H1 (cell line): ENCODE measurements at regions not wholly inside any gene's neighbourhood (a gene's known extent, or its start where the extent isn't known, plus 50 kb on each side); places are given as distances from the start of the nearest gene placed in this dataset.

ENCODE experiments used
- CTCF ChIA-PET: fragments of 300-600 bp; sonication (Branson Sonifier 250); formaldehyde crosslinking; loops from one replicate; lab custom pipeline; 2021; ENCODE audit not compliant: partially characterized antibody; lab: Charles Lee
- POLR2A ChIA-PET: fragments of 300-600 bp; sonication (Branson Sonifier 250); formaldehyde crosslinking; loops from one replicate; lab custom pipeline; 2021; ENCODE audit warnings: inconsistent platforms; ENCODE audit not compliant: partially characterized antibody; lab: Charles Lee
- DNase-seq, 2 experiments: peaks; one replicate each; pipeline versions ENCODE4 v3.0.0 to v3.0.0-alpha.2; 2010 to 2022; ENCODE audit warnings: low spot score in 2 of 2, low read depth in 1 of 2, mixed read lengths in 1 of 2
- FAIRE-seq: peaks from 2 replicates; lab custom pipeline; 2011; peaks lifted over from hg19 to GRCh38; lab: Jason Lieb, UNC
- H2AFZ ChIP-seq: 2 replicates; pipeline ENCODE4 v1.8.1; 2012; ENCODE audit warnings: low read length, inconsistent platforms
- H2AK5ac ChIP-seq: 2 replicates; pipeline ENCODE4 v1.6.1; 2013; ENCODE audit warnings: low read depth, low read length
- H2BK120ac ChIP-seq: replicated peaks from 2 replicates; pipeline ENCODE3; 2013; ENCODE audit warnings: low read depth, low read length, inconsistent platforms
- H2BK12ac ChIP-seq: 2 replicates; pipeline ENCODE4 v1.6.1; 2013; ENCODE audit warnings: low read depth, low read length
- H2BK15ac ChIP-seq: 2 replicates; pipeline ENCODE4 v1.6.1; 2013; ENCODE audit warnings: low read length
- H2BK20ac ChIP-seq: 2 replicates; pipeline ENCODE4 v1.6.1; 2013; ENCODE audit warnings: low read length
- H2BK5ac ChIP-seq: 2 replicates; pipeline ENCODE4 v1.6.1; 2013; ENCODE audit warnings: low read depth, low read length
- H3K14ac ChIP-seq: 2 replicates; pipeline ENCODE4 v1.6.1; 2013; ENCODE audit warnings: inconsistent platforms; ENCODE audit not compliant: insufficient read length
- H3K18ac ChIP-seq: 2 replicates; pipeline ENCODE4 v1.6.1; 2013; ENCODE audit warnings: low read length; ENCODE audit errors: extremely low read depth
- H3K23ac ChIP-seq: 2 replicates; pipeline ENCODE4 v1.6.1; 2013; ENCODE audit warnings: inconsistent platforms; ENCODE audit not compliant: insufficient read length
- H3K23me2 ChIP-seq: 2 replicates; pipeline ENCODE4 v1.6.1; 2013; ENCODE audit warnings: low read depth, low read length
- H3K27ac ChIP-seq: 2 replicates; pipeline ENCODE4 v1.6.1; 2011; ENCODE audit warnings: low read depth, low read length, inconsistent platforms
- H3K27me3 ChIP-seq, 4 experiments: replicated peaks in 1 of 4; 1 replicate in 1 of 4; 2 replicates in 3 of 4; pipeline versions ENCODE4 v1.6.1 to v1.8.1; 2011 to 2013; ENCODE audit warnings: low read length in 3 of 4, mild to moderate bottlenecking in 3 of 4, inconsistent platforms in 2 of 4, mixed read lengths in 2 of 4, moderate library complexity in 1 of 4; ENCODE audit not compliant: control insufficient read depth in 3 of 4, insufficient read depth in 3 of 4; ENCODE audit errors: extremely low read depth in 1 of 4
- H3K36me3 ChIP-seq, 4 experiments: 2 replicates each; pipeline versions ENCODE4 v1.6.1 to v1.8.1; 2011 to 2013; ENCODE audit warnings: mild to moderate bottlenecking in 4 of 4, low read length in 3 of 4, moderate library complexity in 2 of 4, control low read depth in 1 of 4, inconsistent platforms in 1 of 4; ENCODE audit not compliant: insufficient read depth in 4 of 4, control insufficient read depth in 2 of 4
- H3K4ac ChIP-seq: replicated peaks from 2 replicates; pipeline ENCODE3; 2013; ENCODE audit warnings: low read length, low read depth, mixed read lengths, inconsistent platforms; ENCODE audit not compliant: insufficient read length
- H3K4me1 ChIP-seq, 4 experiments: replicated peaks in 1 of 4; 1 replicate in 1 of 4; 2 replicates in 3 of 4; pipeline versions ENCODE4 v1.6.1 to v1.8.1; 2011 to 2013; ENCODE audit warnings: low read length in 3 of 4, inconsistent platforms in 2 of 4, mixed read lengths in 1 of 4; ENCODE audit not compliant: insufficient read depth in 4 of 4, control insufficient read depth in 3 of 4
- H3K4me2 ChIP-seq, 2 experiments: 2 replicates each; pipeline versions ENCODE4 v1.6.1 to v1.8.1; 2011 to 2013; ENCODE audit warnings: low read depth in 2 of 2, low read length in 2 of 2, control low read depth in 1 of 2, inconsistent platforms in 1 of 2, mild to moderate bottlenecking in 1 of 2; ENCODE audit not compliant: insufficient read depth in 1 of 2
- H3K4me3 ChIP-seq, 4 experiments: fragments of 200-600, 300-600 bp in 1 of 4; sonication (generic), shearing (Covaris generic), sonication (Bioruptor Twin) in 1 of 4; 2 replicates each; pipeline versions ENCODE4 v1.5.1 to v1.8.1; 2011 to 2016; ENCODE audit warnings: low read length in 4 of 4, low read depth in 3 of 4, control low read depth in 2 of 4, inconsistent platforms in 2 of 4, mild to moderate bottlenecking in 2 of 4, mixed read lengths in 1 of 4, moderate library complexity in 1 of 4; ENCODE audit not compliant: insufficient read depth in 2 of 4; ENCODE audit errors: extremely low read depth in 1 of 4
- H3K56ac ChIP-seq: replicated peaks from 2 replicates; pipeline ENCODE3; 2013; ENCODE audit warnings: low read depth, mild to moderate bottlenecking, mixed read lengths, low read length, inconsistent platforms; ENCODE audit not compliant: insufficient read length
- H3K79me1 ChIP-seq: 2 replicates; pipeline ENCODE4 v1.6.1; 2013; ENCODE audit warnings: low read depth, low read length, control low read depth
- H3K79me2 ChIP-seq, 2 experiments: 2 replicates each; pipeline versions ENCODE4 v1.6.1 to v1.8.1; 2012 to 2013; ENCODE audit warnings: low read length in 2 of 2, mild to moderate bottlenecking in 2 of 2, inconsistent platforms in 1 of 2; ENCODE audit not compliant: insufficient read depth in 2 of 2, control insufficient read depth in 1 of 2
- H3K9ac ChIP-seq, 4 experiments: replicated peaks in 1 of 4; 1 replicate in 1 of 4; 2 replicates in 3 of 4; pipeline versions ENCODE4 v1.6.1 to v1.8.1; 2011 to 2013; ENCODE audit warnings: low read depth in 3 of 4, low read length in 3 of 4, control low read depth in 2 of 4, mild to moderate bottlenecking in 2 of 4, moderate library complexity in 2 of 4, inconsistent platforms in 1 of 4; ENCODE audit errors: extremely low read depth in 1 of 4
- H3K9me3 ChIP-seq, 2 experiments: 2 replicates each; pipeline versions ENCODE4 v1.6.1 to v1.8.1; 2012 to 2013; ENCODE audit warnings: mild to moderate bottlenecking in 2 of 2, moderate library complexity in 2 of 2, control low read depth in 1 of 2, inconsistent platforms in 1 of 2, low read depth in 1 of 2, low read length in 1 of 2, mixed read lengths in 1 of 2; ENCODE audit not compliant: insufficient read depth in 2 of 2
- H4K20me1 ChIP-seq, 2 experiments: replicated peaks in 1 of 2; 2 replicates each; pipeline versions ENCODE3 to v1.8.1; 2011 to 2013; ENCODE audit warnings: inconsistent platforms in 2 of 2, low read length in 2 of 2, mild to moderate bottlenecking in 1 of 2; ENCODE audit not compliant: insufficient read depth in 2 of 2, control insufficient read depth in 1 of 2
- H4K5ac ChIP-seq: 2 replicates; pipeline ENCODE4 v1.6.1; 2013; ENCODE audit warnings: low read length, low read depth, mixed read lengths, inconsistent platforms; ENCODE audit not compliant: insufficient read length
- H4K8ac ChIP-seq: 2 replicates; pipeline ENCODE4 v1.8.0; 2013; ENCODE audit warnings: mild to moderate bottlenecking, moderate library complexity, low read length, inconsistent platforms; ENCODE audit not compliant: insufficient read depth; ENCODE audit errors: extremely low read depth
- H4K91ac ChIP-seq: replicated peaks from 2 replicates; pipeline ENCODE3; 2013; ENCODE audit warnings: low read length, mixed read lengths, inconsistent platforms; ENCODE audit not compliant: insufficient read length
- CREB1 ChIP-seq: IDR thresholded peaks from 2 replicates; pipeline ENCODE4 v1.6.1; 2012; ENCODE audit warnings: inconsistent platforms
- EP300 ChIP-seq, 2 experiments: IDR thresholded peaks; 1 replicate in 1 of 2; 2 replicates in 1 of 2; pipeline ENCODE4 v1.6.1; 2011 to 2012; ENCODE audit warnings: low read depth in 2 of 2, low read length in 2 of 2, mild to moderate bottlenecking in 2 of 2, borderline replicate concordance in 1 of 2, inconsistent platforms in 1 of 2, moderate library complexity in 1 of 2
- MAFK ChIP-seq: IDR thresholded peaks from 2 replicates; pipeline ENCODE4 v1.6.1; 2012; ENCODE audit warnings: low read depth, mild to moderate bottlenecking, improper control_type of control experiment, low read length
- NRF1 ChIP-seq: IDR thresholded peaks from 2 replicates; pipeline ENCODE4 v1.6.1; 2011; ENCODE audit warnings: mild to moderate bottlenecking, low read depth, low read length, improper control_type of control experiment
- RBBP5 ChIP-seq: IDR thresholded peaks from 2 replicates; pipeline ENCODE4 v1.7.1; 2012; ENCODE audit warnings: low read depth, mild to moderate bottlenecking, inconsistent platforms, low read length, moderate library complexity, borderline replicate concordance
- WGBS, 2 experiments: shearing (Covaris generic) in 1 of 2; methylation state at CpG; one replicate each; pipeline versions ENCODE4 v1.1.6 to v1.1.7; 2013 to 2015; ENCODE audit warnings: low lambda C conversion rate in 2 of 2, mixed read lengths in 2 of 2, inconsistent platforms in 1 of 2, low coverage in 1 of 2, missing lambda C conversion rate in 1 of 2; ENCODE audit not compliant: insufficient replicate concordance in 2 of 2, insufficient coverage in 1 of 2, insufficient read length in 1 of 2; ENCODE audit errors: extremely low coverage in 1 of 2, missing lambda C conversion rate in 1 of 2; 5-methylcytosine and 5-hydroxymethylcytosine counted together

GRCh38 chr3:176954517-176954916 is 242.8 kb downstream of the TBL1XR1 start:
- H3K79me1 ChIP-seq = no peaks in the 10 kb centered on the region
- H3K18ac ChIP-seq = no peak overlapping the region
- no peaks in the 10 kb centered on the region for H3K9me3 ChIP-seq
- no peak overlapping the region for H3K14ac ChIP-seq
- H2AK5ac ChIP-seq = no peak overlapping the region
- no peak for TF ChIP-seq MAFK
- no peak for TF ChIP-seq NRF1
- no peak for TF ChIP-seq CREB1
- no peak for TF ChIP-seq RBBP5
- TF ChIP-seq EP300 (IDR thresholded peaks at IDR 0.05; ENCODE audit: borderline replicate concordance in 1 of 2, low read depth in 2 of 2, low read length in 2 of 2) = no peak
- no peak overlapping the region for H3K4ac ChIP-seq
- no peak overlapping the region for H2BK20ac ChIP-seq
- DNase-seq (no peak), FAIRE-seq (no peak)
- H3K4me2 ChIP-seq = no peak overlapping the region
- no peak overlapping the region for H3K23ac ChIP-seq
- H4K8ac ChIP-seq = no peak overlapping the region
- no peaks in the 10 kb centered on the region for H3K36me3 ChIP-seq
- no peak overlapping the region for H2BK12ac ChIP-seq
- H3K4me1 ChIP-seq = no peaks in the 10 kb centered on the region
- H4K20me1 ChIP-seq = no peaks in the 10 kb centered on the region
- H3K9ac ChIP-seq = no peak overlapping the region
- H2BK120ac ChIP-seq = no peak overlapping the region
- H3K23me2 ChIP-seq = no peaks in the 10 kb centered on the region
- CTCF ChIA-PET = interaction anchor here (0.6 to 0.8 kb wide), 2 partner anchors 13 to 1012 kb away, joined by 3 to 4 read pairs; no protein-coding TSS in a partner anchor
- H4K91ac ChIP-seq = no peak overlapping the region
- POLR2A ChIA-PET = no interaction called here
- no peak overlapping the region for H2BK5ac ChIP-seq
- WGBS, 2 experiments = 91% methylated on average over 2 of the region's 2 CpGs; no CpG with 5 or more reads in 1 of the 2 experiments
- H3K4me3 ChIP-seq = no peak overlapping the region
- H3K79me2 ChIP-seq = no peaks in the 10 kb centered on the region
- no peak overlapping the region for H3K27ac ChIP-seq
- no peak overlapping the region for H2BK15ac ChIP-seq
- H3K27me3 ChIP-seq = no peaks in the 10 kb centered on the region
- no peak overlapping the region for H2AFZ ChIP-seq
- no peak overlapping the region for H4K5ac ChIP-seq
- H3K56ac ChIP-seq = no peak overlapping the region
